ENCODE measurements at regions not wholly inside any gene's neighbourhood (a gene's known extent, or its start where the extent isn't known, plus 50 kb on each side); places are given as distances from the start of the nearest gene placed in this dataset.

DNA sequence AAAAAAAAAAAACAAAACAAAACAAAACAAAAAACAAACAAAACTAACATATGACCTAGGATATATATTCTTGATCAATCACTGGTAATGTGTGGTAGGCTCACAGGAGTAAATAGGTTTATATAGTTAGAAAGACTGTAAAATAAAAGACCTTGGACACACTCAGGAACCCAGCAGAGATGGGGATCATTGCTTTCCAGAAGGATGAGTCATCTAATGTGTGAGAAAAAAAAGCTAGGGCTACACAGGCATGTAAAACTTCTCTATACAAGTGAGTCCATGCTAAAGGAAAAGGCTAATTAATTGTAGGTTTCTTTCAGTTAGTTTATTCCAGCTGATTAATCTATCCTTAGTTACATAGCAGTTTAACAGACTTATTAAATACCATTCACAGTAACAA is 710.3 kb upstream of the ARPP21 start:
- TF ChIP-seq, protein P1, sequence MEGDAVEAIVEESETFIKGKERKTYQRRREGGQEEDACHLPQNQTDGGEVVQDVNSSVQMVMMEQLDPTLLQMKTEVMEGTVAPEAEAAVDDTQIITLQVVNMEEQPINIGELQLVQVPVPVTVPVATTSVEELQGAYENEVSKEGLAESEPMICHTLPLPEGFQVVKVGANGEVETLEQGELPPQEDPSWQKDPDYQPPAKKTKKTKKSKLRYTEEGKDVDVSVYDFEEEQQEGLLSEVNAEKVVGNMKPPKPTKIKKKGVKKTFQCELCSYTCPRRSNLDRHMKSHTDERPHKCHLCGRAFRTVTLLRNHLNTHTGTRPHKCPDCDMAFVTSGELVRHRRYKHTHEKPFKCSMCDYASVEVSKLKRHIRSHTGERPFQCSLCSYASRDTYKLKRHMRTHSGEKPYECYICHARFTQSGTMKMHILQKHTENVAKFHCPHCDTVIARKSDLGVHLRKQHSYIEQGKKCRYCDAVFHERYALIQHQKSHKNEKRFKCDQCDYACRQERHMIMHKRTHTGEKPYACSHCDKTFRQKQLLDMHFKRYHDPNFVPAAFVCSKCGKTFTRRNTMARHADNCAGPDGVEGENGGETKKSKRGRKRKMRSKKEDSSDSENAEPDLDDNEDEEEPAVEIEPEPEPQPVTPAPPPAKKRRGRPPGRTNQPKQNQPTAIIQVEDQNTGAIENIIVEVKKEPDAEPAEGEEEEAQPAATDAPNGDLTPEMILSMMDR (optimal IDR thresholded peaks at IDR 0.05 in 1 of 3, IDR thresholded peaks at IDR 0.05 in 1 of 3, conservative IDR thresholded peaks at IDR 0.05 in 1 of 3; ENCODE audit: extremely low read depth in 1 of 3, insufficient read depth in 2 of 3, low read length in 3 of 3) = no peak
- no peak for TF ChIP-seq EZH2 (IDR thresholded peaks at IDR 0.05; ENCODE audit: low read length)

Measured in keratinocyte (primary cell).